NCI-H1048 (cell line): ENCODE measurements at regions not wholly inside any gene's neighbourhood (a gene's known extent, or its start where the extent isn't known, plus 50 kb on each side); places are given as distances from the start of the nearest gene placed in this dataset.
"Not testable (repeated sequence)": the region's sequence is repeated elsewhere in the genome, so short reads cannot be mapped to it uniquely, and the experiment has no call there.

Experiments
- DNase-seq: peaks from one replicate; lab custom pipeline; 2025; lab: John Stamatoyannopoulos, UW

DNA sequence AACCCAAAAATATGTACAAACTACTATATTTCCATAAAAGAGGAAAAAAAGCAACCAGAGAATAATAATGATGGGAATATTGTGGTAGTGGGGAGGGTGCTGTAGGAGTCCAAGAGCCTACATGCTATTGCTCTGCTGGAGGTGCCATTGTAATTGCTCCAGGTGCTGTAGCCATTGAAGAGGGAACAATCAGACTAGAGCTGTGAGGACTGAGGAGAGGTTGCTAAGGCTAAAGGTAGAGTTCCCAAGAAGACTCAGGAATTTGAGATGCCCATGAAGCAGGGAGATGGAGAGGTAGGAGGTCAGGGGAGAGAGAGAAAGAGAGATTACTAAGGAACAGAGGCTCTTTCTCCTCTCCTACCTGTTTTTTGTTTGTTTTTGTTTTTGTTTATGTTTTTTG is 394.0 kb downstream of the DMRTA1 start:
- DNase-seq = no peak

DNA sequence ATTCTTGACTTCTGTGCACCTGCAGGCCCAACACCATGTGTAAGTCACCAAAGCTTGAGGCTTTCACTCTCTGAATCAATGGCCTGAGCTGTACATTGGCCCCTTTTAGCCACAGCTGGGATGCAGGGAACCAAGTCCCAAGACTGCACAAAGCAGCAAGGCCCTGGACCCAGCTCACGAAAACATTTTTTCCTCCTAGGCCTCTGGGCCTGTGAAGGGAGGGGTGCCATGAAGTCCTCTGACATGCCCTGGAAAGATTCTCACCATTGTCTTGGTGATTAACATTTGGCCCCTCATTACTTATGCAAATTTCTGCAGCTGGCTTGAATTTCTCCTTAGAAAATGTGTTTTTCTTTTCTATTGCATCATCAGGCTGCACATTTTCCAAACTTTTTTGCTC is 398.6 kb downstream of the DMRTA1 start:
- not testable (repeated sequence) for DNase-seq

DNA sequence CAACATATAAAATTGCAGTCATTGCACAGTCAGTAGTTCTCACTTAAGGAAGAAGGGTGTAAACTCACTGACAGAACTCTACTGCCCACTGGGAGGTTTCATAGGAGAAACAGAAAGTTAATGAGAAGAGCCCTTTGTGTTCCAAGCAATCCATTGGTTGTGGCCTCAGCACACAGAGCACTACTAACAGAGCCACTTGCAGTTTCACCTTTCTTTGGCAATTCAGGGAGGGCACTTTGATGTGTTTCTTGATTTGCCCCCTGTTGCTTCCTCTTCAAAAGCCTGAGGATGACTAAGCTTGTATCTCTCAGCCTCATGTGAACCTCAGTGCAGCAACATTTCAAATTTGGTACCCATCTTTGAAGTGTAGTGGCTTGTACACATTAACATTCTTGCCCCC is 409.4 kb downstream of the DMRTA1 start:
- no peak for DNase-seq

DNA sequence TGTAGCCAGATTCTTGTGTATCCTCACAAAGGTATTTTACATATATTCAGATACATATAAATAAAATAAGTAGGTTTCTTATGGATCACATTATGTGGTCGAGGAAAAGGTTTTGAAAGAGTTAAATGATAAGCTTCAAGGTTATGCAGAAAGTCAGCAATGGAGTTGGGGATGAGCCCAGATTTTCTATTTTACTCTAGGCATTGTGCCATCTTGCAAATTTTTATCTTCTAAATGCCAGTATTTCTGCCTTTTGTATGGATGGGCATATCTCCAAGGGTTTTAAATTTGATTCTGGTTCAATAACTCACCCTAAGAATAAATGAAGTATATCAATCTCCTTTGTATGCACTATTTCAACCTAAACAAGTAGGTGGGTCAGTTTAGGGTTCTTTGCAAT is 410.7 kb downstream of the DMRTA1 start:
- no peak for DNase-seq

DNA sequence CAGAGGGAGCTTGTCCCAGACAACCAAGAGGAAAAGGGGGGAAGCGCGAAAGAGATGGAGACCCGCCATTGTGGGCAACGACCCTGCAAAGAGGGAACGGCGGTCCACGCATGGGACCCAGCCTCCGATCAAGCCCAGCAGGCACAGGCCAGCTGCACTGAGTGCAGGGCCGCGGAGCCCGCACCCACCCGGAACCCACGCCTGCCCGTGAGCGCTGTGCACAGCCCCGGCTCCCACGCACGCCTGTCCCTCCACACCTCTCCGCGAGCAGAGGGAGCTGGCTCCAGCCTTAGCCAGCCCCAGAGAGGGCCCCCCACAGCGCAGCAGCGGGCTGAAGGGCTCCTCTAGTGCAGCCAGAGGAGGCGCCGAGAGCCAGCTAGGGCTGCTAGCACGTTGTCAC is 416.5 kb downstream of the DMRTA1 start:
- DNase-seq = no peak

DNA sequence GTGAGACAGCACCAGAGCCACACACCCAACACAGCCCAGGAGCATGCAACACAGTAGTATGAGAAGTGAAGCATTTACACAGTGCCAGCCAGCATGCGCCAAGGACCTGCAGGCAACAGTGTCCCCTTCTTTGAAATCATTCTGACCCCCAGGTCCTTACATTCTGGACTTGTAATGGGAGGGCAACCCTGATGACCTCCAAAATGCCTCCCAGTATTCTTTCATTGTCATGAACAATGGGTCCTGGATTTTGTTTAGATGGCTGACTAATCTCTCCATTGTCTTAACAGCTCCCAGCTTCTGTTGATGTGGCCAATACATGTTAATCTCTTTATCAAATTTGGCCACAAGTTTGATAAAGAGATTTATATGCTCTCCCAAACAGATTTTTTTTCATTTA is 417.1 kb downstream of the DMRTA1 start:
- no peak for DNase-seq

DNA sequence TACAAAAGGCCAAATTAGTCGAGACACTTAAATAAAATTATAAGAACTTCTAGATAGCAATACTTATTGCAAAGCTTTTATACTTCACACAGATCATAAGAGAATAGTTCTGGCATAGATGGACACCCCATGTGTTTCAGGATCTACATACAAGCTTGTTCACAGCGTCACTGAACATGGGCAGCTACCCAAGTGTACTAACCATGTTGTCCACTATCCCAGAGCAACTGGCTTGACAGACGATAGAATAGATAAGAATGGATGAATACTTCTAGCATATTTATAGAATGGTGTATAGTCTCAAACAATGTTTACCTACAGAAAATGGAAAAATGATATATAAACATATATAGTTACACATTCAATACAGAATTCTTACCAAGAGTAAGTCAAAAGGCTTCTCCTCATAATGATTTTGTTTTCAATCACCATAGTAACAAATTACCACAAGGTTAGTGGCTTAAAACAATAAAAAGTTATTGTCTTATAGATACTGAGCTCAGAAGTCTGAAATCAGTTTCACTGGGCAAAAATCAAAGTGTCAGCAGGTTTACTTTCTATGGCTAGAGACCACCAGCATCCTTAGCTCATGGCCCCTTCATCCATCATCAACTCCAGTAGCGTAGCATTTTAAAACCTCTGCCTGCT is 446.7 kb downstream of the DMRTA1 start:
- DNase-seq = no peak

DNA sequence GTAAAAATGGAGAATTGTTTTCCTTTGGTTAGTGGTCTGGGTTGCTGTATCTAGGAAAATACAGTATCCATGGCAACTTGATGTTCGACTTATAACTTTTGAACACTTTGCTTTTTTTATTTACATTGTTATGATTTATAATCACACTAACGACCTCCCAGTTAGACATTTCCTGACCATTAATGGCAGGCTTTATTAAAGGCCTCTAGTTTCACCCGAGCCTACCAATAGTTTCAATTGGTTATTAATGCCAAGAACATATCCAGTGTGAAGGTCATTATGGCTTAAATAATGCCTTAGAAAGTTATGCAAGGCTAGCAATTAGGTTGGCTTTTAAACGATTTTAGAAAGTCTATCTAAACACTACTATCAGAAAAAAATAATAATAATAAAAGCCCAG is 452.0 kb downstream of the DMRTA1 start:
- no peak for DNase-seq

DNA sequence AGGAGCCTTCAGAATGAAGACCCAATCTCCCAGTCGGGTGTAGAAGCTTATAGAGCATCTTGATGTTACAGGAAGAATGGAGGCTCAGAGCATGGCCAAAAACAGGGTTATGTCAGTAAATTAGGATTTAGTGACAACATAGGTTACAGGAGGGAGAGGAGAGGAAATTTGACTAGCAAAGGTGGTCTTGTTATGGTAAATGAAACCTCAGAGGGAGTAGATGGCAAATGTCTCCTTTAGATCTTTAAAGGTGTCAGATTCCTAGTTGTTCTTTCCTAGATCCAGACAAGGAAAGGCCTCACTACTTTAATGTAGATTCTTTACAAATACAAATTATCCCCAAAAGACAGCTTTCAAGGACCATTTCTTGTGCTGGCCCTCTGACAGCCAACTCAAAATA is 465.0 kb downstream of the DMRTA1 start:
- DNase-seq = no peak

DNA sequence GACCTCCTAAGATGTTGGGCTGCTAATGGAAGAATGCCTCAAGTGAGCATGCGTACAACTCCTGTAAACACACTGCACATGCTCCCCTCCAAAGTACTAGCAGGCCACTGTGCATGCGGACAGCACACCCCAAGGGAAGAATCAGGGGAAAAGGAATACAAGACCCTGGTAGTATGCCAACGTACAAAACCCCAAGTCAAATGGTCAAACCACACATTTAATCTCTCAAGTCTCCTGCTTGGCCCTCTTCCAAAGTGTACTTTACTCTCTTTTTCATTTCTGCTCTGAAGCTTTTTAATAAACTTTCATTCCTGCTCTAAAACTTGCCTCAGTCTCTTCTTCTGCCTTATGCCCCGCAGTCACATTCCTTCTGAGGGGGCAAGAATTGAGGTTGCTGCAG is 466.4 kb downstream of the DMRTA1 start:
- no peak for DNase-seq

DNA sequence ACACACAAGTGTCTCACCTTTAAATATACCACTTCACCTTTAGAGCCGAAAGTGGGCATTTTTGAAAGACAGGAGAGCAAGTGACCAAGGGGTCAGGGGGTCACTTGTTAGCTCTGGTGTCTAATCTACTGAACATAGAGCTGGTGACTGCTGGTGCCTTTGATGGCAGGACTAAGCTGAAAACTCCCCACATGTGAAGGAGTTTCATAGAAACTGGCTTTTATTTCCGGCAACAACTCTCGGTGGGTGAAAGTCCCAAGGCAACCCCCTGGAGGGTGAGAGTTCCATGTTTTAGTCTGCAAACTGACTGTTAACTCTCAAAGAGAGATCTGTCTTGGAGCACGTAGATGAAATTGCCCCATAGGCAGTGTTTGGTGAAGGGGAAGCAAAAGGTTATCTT is 466.9 kb downstream of the DMRTA1 start:
- DNase-seq = no peak

DNA sequence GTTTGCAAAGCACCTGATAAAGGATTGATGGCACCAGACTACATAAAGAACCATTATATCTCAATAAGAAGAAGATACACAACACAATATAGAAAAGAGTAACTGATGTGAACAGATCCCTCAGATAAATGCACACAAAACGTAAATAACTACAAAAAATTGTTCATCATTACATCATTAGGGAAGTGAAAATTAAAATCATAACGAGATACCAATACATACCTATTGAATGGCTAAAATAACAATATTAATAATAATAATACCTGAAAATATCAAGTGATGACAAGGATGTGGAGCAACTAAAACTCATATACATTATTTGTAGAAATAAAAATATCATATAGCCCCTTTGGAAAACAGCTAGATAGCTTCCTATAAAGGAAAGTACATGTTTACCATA is 469.5 kb downstream of the DMRTA1 start:
- no peak for DNase-seq

DNA sequence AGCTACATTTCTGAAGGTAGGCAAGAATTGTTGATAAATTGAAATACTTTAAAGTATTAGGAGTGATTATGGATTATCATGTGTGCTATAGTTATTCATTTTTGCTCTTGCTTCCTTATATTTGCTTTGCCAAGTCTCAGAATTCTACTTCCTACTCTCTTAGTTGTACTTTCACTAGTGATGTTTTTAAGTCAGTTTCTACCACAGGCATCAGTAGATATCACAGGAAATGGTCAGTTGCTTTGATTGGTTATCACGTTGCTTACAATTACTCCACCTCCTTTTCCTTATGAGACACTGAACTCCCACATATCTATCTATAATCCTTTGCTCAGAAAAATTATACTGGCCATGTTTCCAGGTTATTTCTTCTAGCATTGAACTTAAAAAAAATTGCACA is 472.8 kb downstream of the DMRTA1 start:
- no peak for DNase-seq

DNA sequence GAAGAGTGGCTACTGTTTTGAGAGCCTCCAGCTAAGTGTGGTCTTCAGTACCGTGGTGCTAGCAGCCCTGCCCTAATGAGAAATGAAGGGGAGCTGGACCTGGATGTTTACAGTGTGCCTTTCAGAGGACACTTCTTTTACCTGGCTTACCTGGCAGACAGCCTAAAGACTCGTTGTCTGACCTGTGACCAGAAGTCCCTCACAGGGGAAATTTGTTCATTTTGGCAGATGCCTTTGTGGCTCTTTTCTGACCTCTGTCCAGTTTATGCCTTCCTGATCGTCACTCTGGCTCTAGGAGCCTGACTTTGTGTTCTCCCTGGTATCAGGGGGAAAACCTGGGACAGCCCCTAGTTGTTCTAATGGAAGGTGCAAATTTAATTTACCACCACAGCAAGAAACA is 475.1 kb downstream of the DMRTA1 start:
- DNase-seq = no peak

DNA sequence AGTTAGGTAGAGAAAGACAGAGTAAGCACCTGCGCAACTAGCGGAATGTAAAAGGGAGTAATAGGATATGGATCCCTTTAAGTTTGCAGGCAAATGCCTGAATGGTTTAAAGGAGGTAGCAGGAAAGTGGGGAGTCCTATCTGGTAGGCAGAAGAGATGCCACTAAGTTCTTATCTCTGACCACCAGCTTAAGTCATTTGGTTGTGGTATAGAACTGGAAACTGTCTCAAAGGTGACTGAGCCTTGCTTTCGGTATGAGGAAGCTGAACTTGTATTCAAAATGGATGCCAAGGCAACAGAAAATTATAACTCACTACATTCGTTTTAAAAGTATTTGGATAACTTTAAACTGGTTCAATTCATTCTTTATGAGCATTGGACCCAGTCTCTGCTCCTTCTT is 475.6 kb downstream of the DMRTA1 start:
- DNase-seq = no peak

DNA sequence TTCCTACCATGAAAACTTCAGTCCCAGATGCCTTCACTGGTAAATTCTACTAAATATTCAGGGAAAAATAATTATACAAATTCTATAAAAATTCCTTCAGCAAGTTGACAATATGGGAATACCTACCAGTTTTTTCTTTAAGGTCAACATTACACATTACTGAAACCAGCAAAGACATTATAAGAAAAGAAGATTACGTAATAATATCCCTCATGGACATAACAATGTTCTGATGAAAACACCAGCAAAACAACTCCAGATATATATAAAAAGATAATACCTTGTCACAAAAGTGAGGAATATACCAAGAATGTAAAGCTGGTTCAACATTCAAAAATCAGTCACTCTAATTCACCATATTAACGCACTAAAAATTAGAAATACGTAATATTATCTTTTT is 507.9 kb downstream of the DMRTA1 start:
- no peak for DNase-seq

DNA sequence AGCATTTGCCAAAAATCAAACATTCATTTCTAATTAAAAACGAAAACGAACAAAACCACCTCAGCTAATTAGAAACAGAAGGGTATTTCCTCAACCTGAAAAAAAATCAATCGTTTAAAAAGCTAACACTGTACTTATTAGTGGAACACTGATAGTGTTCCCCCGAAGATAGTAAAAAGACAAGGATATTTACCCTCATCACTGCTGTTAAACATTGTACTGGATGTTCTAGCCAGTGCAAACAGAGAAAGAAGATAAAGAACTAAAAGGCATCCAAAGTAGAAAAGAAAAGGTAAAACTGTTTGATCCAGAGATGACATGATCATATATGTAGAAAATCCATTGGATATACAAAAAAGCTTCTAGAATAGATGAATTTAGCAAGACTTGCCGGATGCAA is 508.3 kb downstream of the DMRTA1 start:
- no peak for DNase-seq

DNA sequence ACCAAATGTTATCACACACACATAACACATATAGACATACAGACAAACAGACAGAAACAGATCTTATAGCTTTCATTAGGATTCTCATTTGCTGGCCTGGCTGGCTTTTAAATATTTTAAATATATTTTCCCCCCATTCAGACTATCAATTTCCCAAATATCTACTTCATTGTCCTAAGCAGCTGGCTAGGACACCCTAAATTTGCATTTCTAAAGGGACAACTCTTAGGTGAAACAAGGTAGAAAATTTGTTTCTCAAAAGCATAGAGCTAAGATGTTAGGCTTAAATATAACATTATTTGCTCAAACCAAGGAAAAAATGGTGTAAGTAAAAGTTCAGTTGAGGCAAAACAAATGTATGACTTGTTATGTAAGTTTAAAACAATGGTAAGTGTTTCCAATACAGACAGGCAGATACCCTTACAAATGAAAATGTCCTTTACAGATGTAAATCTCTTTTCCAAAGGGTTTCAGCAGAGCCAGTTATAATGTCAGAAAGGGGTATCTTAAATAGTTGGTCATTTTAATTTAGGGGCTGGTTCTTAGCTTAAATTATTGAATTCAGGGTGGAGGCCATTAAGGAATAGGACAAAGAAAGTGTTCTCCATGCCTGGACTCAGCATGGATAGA is 522.8 kb downstream of the DMRTA1 start:
- no peak for DNase-seq

DNA sequence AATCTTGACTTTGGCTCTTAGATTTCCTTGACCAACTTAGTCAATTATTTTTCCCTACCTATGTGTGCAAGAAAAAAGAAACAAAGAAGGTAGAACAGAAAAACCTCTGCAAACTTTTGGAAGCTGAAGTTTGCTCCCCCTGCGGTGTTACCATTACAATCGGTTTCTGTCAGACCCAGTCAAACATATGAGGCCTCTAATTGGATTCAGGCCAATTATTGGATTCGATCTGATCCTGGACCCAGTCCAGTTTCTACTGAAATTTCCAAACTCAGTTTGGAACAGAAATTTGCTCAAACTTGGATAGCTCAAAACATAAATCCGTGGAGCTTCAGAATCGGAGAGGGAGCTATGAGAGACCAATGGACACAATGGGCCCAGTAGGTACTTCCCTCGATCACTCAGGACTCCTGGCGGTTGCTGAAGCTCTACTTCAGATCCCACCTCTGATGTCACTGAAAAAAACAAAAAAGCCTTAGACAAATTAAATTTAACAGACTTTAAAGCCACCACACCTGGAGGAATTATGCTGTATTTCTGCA is 523.9 kb downstream of the DMRTA1 start:
- no peak for DNase-seq

DNA sequence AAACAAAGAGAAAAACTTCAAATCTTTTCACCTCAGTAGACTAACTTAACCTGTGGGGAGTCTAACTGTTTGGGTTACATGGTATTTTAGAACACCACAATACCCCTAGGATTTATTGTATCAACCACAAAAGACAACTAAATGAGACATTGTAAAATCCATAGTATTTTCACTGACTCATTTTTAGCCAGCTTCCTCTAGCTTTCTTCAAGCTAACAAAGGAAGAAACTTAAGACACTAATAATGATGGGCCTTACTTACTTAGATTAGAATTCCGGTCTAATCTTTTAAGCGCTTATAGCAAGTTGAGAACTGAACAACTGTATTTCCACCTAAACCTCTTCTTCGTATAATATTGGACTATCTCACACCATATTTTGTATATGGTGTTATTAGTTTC is 529.3 kb downstream of the DMRTA1 start:
- no peak for DNase-seq

DNA sequence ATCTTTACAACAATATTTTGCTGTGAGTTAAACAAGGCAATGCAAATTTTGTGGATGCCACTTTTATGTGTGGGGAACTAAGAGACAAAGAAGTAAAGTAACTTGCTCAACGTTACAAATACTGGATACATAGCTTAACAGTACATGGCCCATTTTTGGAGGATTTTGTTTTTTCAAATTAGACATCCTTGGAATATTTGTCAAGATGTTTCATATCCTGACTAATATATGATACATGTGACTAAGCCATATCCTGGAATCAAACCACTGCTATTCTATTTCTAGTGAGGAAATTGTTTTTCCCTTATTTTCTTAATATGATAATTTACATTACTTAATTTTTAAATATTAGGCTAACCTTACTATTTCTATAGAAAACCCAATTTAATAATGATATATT is 529.8 kb downstream of the DMRTA1 start:
- DNase-seq = no peak

DNA sequence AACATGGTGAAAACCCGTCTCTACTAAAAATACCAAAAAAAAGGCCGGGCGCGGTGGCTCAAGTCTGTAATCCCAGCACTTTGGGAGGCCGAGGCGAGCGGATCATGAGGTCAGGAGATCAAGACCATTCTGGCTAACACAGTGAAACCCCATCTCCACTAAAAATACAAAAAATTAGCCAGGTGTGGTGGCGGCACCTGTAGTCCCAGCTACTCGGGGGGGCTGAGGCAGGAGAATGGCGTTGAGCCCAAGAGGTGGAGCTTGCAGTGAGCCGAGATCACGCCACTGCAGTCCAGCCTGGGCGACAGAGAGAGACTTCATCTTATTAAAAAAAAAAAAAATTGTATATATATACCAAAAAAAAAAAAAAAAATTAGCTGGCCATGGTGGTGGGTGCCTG is 533.8 kb downstream of the DMRTA1 start:
- not testable (repeated sequence) for DNase-seq

DNA sequence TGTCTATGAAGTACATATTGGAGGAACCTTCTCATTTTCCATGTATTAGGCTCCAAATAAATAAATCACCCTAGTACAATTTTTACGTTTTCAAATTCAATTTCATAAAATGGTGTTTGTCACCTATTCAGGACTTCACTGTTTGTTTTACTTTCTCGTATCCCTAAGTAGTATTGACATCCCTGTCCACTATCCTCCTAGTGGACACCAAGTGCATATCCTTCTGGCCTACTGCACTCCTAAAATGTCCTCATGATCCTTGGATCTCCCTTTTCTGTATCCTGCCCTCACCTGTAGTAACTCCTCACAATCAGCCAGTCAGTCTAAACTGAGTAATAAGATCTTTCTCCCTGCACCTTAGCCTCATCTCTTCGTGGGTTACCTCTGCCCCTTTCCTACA is 539.9 kb downstream of the DMRTA1 start:
- no peak for DNase-seq

DNA sequence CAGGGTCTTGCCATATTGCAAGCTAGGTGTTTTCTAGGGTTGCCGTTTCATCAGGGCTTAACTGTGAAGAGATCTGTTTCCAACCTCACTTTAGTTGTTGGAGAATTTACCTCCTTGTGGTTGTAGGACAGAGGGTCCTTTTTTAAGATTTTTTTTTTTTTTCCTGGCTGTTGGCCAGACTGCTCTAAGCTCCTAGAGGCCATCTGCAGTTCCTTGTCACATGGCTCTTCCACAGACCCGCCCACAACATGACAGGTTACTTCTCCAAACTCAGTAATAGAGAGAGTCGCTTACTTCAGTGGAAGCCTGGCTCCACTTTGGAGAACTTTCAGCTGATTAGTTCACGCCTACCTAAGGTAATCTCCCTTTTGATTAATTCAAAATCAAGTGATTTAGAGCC is 543.7 kb downstream of the DMRTA1 start:
- DNase-seq = no peak
